Ammon's horn (tissue), 1 donor: ENCODE measurements at regions not wholly inside any gene's neighbourhood (a gene's known extent, or its start where the extent isn't known, plus 50 kb on each side); places are given as distances from the start of the nearest gene placed in this dataset.

Experiments used
- DNase-seq: peaks from one replicate; pipeline ENCODE4 v3.0.0-alpha.2; 2016; ENCODE audit warnings: low spot score

GRCh38 chr7:46811529-46811928 lies 770.4 kb downstream of the TNS3 start:
- no peak for DNase-seq

DNA sequence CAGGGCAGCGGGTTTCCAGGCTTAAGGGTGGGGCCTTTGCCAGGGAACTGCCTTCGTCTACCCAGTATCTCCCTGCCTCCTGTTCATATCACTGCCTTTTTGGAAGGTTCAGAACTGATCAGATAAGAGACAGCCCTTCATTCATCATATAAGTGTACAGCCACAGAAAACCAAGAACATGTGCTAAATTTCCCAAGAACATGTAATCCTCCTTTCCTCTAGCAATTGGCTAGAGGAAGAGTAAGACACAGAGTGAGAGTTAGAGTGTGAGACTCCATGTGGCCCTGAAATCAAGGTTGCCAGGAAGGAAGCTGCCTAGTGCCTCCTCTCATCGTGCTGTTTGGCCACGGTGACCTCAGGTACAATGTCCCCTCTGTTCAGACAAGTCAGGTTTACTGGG lies 770.9 kb downstream of the TNS3 start:
- DNase-seq = no peak

GRCh38 chr7:46809886-46810285 lies 772.0 kb downstream of the TNS3 start:
- no peak for DNase-seq

- no peak for DNase-seq
These were observed 775.1 kb downstream of the TNS3 start for GRCh38 chr7:46806856-46807255.

DNA sequence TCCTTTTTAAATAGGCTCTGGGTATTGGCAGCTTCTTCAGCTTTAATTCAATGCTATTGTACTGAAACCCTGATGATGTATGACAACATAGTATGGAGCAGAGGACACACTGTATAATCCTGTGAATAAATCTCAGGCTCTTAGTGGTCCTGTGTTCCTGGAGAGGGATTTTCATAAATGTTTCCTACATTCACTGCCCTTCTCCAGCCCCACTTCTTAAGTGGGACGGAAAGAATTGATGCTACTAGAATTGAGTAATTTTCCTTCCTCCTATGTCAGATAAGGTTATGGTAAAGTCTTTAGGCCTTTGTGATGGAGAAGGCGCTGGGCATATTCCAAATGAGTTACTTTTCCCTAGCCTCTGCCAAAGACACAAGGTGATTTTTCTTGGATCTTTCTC lies 779.4 kb downstream of the TNS3 start:
- DNase-seq = no peak

- no peak for DNase-seq
These were observed 790.7 kb downstream of the TNS3 start for GRCh38 chr7:46791188-46791587.

DNA sequence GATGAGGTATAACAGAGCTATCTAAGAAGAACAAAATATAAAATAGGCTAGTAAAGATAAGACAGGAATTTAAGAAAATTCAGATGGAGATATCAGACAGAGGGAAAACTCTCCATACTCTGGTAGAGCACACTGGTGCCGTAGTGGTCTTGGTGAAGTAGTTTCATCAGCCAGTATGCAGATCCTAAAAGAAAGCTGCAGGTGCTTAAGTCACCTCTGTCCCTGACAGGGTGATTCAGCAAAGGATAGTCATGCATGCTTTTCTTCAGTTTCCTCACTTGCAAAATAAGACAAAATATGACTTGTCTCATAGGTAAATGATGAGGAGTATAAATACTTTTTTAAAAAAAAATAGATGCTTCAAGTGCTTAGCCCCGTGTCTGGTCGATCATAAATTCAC lies 794.9 kb downstream of the TNS3 start:
- DNase-seq = no peak

- no peak for DNase-seq
These were observed 795.5 kb downstream of the TNS3 start for GRCh38 chr7:46786221-46786954.

- DNase-seq = no peak
These were observed 797.2 kb downstream of the TNS3 start for GRCh38 chr7:46784732-46785131.

- DNase-seq = no peak
These were observed 799.9 kb downstream of the TNS3 start for GRCh38 chr7:46781901-46782439.

GRCh38 chr7:46776790-46777189 lies 805.1 kb downstream of the TNS3 start:
- DNase-seq = no peak

DNA sequence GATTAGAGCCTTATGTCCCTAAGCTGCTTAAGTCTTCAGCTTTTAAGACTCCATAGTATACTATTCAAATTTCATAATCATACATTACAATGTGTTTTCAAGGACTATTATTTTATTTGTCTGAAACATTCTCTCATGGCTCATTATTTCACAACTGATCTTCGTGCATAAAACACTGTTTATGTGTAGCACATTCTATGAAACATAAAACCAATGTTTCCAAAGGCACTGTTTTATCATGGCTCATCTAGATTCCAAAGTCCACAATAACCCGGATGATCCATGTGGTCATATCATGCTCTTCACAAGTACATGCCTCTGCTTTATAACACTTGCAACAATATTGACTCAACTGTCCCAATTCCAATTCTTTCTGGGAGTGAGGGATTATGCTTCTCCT lies 806.1 kb downstream of the TNS3 start:
- no peak for DNase-seq

DNA sequence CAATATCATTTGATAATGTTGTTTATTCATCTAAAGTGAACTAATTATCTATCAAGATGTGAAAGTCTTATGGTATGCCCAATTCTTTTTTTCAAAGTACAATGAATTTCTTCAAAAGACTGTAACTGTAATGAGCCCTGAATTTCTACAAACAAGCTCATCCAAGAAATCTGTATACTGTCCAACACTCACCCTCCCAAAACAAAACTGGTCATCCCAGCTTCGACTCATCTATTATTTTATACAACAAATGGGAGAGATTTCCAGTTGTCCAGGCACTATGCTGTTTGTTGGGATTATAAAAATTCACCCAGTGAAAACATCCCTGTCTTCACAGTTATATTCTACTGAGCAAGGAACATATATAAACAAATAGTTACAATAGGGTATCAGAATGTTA lies 806.9 kb downstream of the TNS3 start:
- DNase-seq = no peak

DNA sequence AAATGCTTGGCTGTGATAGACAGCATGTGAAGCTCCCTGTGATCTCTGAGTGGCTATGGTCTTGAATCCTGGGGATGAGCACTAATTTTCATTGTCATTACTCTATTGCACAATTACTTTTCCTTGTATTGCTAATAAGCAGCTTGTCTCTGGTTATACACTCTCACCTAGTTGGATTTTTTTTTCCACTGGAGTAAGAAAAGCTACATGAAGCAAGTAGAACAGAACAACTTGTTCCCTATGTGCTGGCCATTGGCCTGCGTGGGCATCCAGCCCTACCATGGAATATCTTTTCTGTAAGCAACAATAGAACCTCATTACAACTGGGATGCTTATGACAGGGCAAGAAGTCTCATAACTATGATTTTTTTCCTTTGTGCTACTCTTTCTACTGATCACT lies 807.4 kb downstream of the TNS3 start:
- DNase-seq = no peak

GRCh38 chr7:46772776-46773175 lies 809.1 kb downstream of the TNS3 start:
- no peak for DNase-seq

- DNase-seq = no peak
These were observed 814.8 kb downstream of the TNS3 start for GRCh38 chr7:46767071-46767470.

DNA sequence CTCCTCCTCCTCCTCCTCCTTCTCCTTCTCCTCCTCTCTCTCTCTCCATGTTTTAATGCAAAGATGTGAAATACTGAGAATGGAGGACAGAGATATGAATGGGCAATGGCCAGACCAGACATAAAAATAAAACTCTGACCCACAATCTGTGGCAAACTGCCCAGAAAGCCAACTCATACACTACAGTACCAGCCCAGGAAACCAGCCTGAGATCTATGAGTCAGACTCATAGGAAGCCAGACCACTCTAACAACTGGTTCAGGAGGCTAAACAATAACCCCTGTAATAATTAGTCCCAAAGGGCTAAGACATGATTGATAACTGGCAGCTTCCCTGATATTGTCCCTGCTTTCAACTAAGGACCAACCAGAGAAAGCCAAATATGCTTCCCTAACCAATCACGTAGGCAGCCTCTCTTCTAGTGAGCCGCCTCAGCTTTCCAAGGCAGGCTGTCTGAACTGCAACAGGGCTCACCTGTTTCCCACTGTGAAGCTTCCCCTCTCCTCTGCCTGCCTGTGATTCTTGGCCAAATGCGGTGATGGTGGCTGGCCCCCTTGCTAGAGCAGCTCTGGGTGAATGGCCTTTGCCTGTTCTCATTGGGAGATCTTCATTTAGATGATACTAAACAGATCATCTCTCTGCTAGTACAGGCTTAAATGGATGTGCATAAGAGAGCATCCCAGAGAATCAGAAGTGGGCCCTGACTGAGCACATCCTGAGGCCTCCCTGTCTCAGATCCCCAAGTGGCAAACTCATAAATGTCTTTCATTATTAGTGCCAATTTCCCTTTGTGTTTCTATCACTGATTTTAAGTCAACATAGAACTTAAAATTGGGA lies 817.6 kb downstream of the TNS3 start:
- DNase-seq = no peak

- DNase-seq = no peak
These were observed 818.6 kb downstream of the TNS3 start for GRCh38 chr7:46763344-46763743.

- DNase-seq = no peak
These were observed 822.0 kb downstream of the TNS3 start for GRCh38 chr7:46759711-46760480.

DNA sequence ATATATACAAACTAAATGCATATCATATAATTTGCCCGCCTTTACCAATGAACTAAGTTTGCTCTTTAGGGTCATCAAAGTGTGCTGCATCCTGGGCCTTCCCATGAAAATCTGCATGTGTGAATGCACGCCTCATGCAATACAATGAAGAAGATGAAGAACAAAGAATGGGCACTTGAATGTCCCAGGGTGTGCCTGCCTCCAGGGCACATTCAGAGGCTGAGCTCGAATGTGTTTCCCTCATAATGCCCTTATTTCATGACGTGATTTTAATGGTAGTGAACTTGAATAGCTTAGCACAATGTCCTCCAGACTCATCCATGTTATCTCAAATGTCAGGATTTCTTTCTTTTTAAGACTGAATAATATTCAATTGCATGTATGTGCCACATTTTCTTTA lies 824.9 kb downstream of the TNS3 start:
- no peak for DNase-seq

GRCh38 chr7:46756256-46756655 lies 825.7 kb downstream of the TNS3 start:
- no peak for DNase-seq
